Ovary (tissue), 3 donors: ENCODE measurements at regions not wholly inside any gene's neighbourhood (a gene's known extent, or its start where the extent isn't known, plus 50 kb on each side); places are given as distances from the start of the nearest gene placed in this dataset.

Experiments used
- CTCF ChIP-seq, 3 donors: fragments of 450-650 bp in 2 of 3; fragments of 200-600 bp in 1 of 3; IDR thresholded peaks; one replicate each; pipeline versions ENCODE4 v1.5.1 to v1.8.0; 2016 to 2022; ENCODE audit warnings: antibody characterized with exemption in 3 of 3, mild to moderate bottlenecking in 1 of 3
- EP300 ChIP-seq: sonication (generic); formaldehyde crosslinking; IDR thresholded peaks from one replicate; pipeline ENCODE4 v1.6.1; 2017; ENCODE audit warnings: antibody characterized with exemption
- POLR2A ChIP-seq: fragments of 450-650 bp; IDR thresholded peaks from one replicate; pipeline ENCODE4 v1.6.1; 2017; ENCODE audit warnings: antibody characterized with exemption, mild to moderate bottlenecking, moderate library complexity
- donor health status: DM: no; HTN: no; CAD: no.

DNA sequence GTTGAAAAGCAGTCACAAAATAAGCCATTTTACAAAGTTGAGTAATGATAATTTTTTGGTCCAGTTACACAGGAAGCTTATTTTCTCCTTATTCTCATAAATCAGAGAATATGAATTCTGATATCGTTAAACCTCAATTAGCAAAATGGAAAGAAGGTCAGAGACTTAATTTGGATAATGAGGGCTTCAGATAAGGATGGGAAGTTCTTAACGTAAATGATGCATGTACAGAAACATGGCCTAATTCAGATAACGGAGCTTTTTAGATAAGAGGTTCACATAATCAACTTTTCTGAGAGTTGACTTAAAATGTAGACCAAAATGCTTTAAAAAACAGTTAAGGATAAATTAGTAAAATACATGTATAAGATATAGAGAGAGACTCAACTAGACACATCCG lies 746.3 kb upstream of the SLC10A2 start:
- TF ChIP-seq CTCF (IDR thresholded peaks at IDR 0.05) (no peak), POLR2A (no peak), EP300 (no peak)
